GM18909 (cell line): ENCODE measurements at regions not wholly inside any gene's neighbourhood (a gene's known extent, or its start where the extent isn't known, plus 50 kb on each side); places are given as distances from the start of the nearest gene placed in this dataset.
"Not testable (repeated sequence)": the region's sequence is repeated elsewhere in the genome, so short reads cannot be mapped to it uniquely, and the experiment has no call there.

Experiments used
- ATAC-seq: cut with Tn5 transposase; IDR thresholded peaks from one replicate; pipeline ENCODE4 v1.9.1; 2021; ENCODE audit warnings: mild to moderate bottlenecking; ENCODE audit not compliant: unreplicated experiment, poor library complexity

- no peak for ATAC-seq
Observed at GRCh38 chr3:66629150-66629981, 128.5 kb upstream of the LRIG1 start.

- ATAC-seq = no peak
Observed at GRCh38 chr3:66629982-66630368, 129.2 kb upstream of the LRIG1 start.

GRCh38 chr3:66633402-66634381 is 132.9 kb upstream of the LRIG1 start:
- no peak for ATAC-seq

DNA sequence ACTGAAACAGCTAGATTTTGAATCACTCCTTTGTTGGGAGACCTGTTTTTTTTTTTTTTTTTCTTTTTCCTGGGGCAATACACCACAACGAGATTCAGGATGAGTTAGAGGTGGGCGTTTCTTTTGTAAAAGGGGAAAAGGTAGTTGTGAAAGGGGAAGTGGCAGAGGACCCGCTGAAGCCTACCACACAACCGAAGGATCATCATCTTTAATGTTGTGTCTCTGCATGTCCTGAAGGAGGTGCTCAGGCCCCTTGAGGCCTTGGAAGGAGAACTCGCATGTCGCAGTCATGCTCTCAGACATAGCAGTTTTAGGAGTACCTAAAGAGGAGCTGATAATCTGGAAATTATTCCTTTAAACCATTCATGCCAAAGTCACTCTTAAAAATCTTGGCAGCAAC is 137.9 kb upstream of the LRIG1 start:
- no peak for ATAC-seq

- ATAC-seq = no peak
Observed at GRCh38 chr3:66639809-66640356, 139.1 kb upstream of the LRIG1 start.

DNA sequence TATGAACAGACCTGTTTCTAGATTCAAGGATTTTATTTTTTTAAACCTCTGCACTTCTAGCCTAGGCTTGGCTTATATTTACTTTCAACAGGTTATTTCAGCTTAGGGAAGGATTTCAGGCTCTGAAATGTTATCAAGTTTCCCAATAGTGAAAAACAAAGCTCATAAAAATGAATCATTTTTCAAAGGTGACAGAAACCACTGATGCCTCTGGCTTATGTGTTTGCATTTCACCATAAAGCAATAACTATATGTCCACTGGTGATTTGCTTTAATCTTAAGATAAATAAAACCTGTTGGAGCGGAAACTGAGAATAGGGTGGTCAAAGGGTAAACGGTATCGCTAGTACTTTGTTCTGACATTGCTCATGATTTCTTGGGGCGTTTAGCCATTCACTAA is 141.2 kb upstream of the LRIG1 start:
- ATAC-seq = no peak

DNA sequence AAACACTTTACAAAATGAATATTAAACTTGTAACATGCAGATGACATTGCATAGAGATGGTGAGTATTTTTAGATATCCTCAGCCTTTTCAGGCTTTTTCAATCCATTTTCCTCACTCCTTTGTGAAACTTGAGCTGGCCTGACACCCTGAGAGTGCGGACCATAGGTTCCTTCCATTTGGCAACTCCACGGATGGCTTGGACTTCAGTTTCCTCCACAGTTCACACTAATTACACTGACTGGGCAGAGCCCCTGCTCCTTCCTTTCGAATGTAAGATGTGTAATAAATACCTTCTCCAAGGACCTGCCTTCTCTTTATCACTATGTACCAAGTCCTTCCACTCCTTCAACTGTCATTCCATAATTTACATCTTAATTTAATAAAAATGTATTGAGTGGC is 141.7 kb upstream of the LRIG1 start:
- ATAC-seq = no peak

DNA sequence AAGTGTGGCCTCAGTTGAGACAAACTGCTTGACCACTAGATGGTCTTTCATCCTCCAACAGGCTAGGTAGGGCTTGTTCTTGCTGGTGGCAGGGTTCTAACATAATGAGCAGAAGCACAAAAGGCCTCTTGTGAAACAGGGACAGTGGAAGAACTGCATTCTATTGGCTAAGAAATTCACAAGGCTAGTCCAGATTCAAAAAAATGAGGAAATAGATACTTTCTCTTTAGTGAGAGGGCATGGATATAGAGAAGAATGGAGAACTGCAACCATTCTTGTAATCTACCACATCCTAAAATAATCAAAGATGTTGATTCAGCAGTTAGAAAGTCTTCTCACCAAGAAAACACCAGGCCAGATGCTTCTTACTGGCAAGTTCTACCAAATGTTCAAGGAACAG is 143.7 kb upstream of the LRIG1 start:
- no peak for ATAC-seq

DNA sequence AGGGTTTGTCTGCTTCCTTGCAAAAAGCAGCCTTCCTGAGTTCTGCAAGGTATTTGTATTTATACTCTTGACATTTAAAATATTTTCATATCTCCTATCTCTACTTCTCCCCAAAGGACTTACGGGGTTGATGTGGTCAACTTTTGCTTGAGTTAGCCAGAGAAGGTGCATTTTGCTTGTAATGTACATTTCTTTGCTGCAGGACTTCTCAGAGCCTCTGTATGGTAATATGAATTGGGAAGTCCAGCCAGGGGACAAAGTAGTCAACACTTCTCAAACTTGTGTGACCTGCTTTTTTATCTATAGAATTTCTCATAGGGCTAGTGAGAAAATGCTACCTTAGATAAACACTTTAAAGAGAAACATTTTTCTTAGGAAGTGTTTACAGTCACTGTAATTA is 148.2 kb upstream of the LRIG1 start:
- no peak for ATAC-seq

DNA sequence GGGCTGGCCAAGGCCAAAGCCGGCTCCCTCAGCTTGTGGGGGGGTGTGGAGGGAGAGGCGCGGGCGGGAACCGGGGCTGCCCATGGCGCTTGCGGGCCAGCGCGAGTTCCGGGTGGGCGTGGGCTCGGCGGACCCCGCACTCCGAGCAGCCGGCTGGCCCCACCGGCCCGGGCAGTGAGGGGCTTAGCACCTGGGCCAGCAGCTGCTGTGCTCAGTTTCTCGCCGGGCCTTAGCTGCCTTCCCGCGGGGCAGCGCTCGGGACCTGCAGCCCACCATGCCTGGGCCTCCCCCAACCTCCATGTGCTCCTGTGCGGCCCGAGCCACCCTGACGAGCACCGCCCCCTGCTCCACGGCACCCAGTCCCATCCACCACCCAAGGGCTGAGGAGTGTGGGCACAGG is 150.7 kb upstream of the LRIG1 start:
- not testable (repeated sequence) for ATAC-seq

DNA sequence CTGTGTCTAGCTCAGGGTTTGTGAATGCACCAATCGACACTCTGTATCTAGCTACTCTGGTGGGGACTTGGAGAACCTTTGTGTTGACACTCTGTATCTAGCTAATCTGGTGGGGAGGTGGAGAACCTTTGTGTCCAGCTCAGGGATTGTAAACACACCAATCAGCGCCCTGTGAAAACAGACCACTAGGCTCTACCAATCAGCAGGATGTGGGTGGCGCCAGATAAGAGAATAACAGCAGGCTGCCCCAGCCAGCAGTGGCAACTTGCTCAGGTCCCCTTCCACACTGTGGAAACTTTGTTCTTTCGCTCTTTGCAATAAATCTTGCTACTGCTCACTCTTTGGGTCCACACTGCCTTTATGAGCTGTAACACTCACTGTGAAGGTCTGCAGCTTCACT is 151.3 kb upstream of the LRIG1 start:
- ATAC-seq = not testable (repeated sequence)

GRCh38 chr3:66655044-66655443 is 154.2 kb upstream of the LRIG1 start:
- no peak for ATAC-seq

- no peak for ATAC-seq
Observed at GRCh38 chr3:66655671-66656070, 154.8 kb upstream of the LRIG1 start.

- ATAC-seq = no peak
Observed at GRCh38 chr3:66656609-66657008, 155.8 kb upstream of the LRIG1 start.

GRCh38 chr3:66659056-66659455 is 158.2 kb upstream of the LRIG1 start:
- no peak for ATAC-seq

- no peak for ATAC-seq
Observed at GRCh38 chr3:66661628-66662027, 160.8 kb upstream of the LRIG1 start.

DNA sequence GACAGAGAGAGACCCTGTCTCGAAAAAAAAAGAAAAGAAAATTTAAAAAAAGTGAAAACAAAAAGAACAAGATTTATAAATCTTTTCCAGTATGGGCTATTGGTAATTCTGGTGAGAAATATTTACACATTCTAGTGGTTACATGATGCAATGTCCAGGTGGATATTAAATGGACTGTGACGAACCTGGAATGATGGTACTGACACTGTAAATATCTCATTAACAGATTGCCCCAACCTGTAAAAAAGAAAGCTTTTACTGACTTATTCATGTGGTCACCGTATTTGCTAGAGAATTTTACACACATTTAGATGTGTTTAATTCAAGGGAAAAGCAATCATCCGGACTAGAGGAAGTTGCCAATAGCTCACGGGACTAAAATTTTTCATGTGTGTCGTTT is 162.1 kb upstream of the LRIG1 start:
- no peak for ATAC-seq

- no peak for ATAC-seq
Observed at GRCh38 chr3:66665021-66665695, 164.3 kb upstream of the LRIG1 start.

DNA sequence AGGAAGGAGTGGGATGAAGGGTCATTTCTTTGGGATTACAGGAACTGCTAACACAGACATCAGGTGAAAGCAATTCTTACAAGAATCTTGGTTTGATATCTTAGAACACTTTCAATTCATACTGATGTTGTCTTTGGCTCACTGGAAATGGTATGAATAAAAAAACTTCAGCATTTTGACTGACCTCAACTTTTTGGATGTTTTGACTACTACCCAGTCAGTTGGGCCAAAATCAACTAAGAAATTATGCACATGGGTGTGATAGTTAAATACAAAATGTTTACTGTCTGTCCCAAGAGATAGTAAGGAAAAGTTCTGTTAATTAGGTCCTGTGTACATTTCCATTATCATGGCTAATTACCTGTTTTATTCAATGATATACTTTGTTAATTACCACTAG is 165.5 kb upstream of the LRIG1 start:
- ATAC-seq = no peak

- ATAC-seq = no peak
Observed at GRCh38 chr3:66667263-66667662, 166.4 kb upstream of the LRIG1 start.
